Esophagus muscularis mucosa (tissue), 4 donors: ENCODE measurements at regions not wholly inside any gene's neighbourhood (a gene's known extent, or its start where the extent isn't known, plus 50 kb on each side); places are given as distances from the start of the nearest gene placed in this dataset.

Source experiments
- DNase-seq: peaks from one replicate; pipeline ENCODE4 v3.0.0-alpha.2; 2017; ENCODE audit errors: extremely low spot score
- H3K27ac ChIP-seq, 4 donors: fragments of 200-600 bp; sonication (generic); replicated peaks in 1 of 4; 1 replicate in 3 of 4; 2 replicates in 1 of 4; pipeline ENCODE4 v1.5.1; 2016 to 2019; ENCODE audit warnings: mild to moderate bottlenecking in 1 of 4
- H3K27me3 ChIP-seq, 4 donors: fragments of 200-600 bp; sonication (generic); one replicate each; pipeline versions ENCODE4 v1.5.1 to v1.6.0; 2016 to 2019
- H3K36me3 ChIP-seq, 4 donors: fragments of 200-600 bp; sonication (generic); one replicate each; pipeline ENCODE4 v1.5.1; 2016 to 2019
- H3K4me1 ChIP-seq, 4 donors: fragments of 200-600 bp; sonication (generic); one replicate each; pipeline ENCODE4 v1.5.1; 2016 to 2019
- H3K4me3 ChIP-seq, 4 donors: fragments of 200-600 bp; sonication (generic); 1 replicate in 2 of 4; 2 replicates in 2 of 4; pipeline ENCODE4 v1.5.1; 2016 to 2019; ENCODE audit warnings: mild to moderate bottlenecking in 4 of 4, moderate library complexity in 1 of 4
- H3K9me3 ChIP-seq, 4 donors: fragments of 200-600 bp; sonication (generic); 1 replicate in 3 of 4; 2 replicates in 1 of 4; pipeline ENCODE4 v1.5.1; 2016 to 2019
- EP300 ChIP-seq: sonication (generic); formaldehyde crosslinking; IDR thresholded peaks from one replicate; pipeline ENCODE4 v1.6.1; 2017; ENCODE audit warnings: antibody characterized with exemption
- POLR2A ChIP-seq: fragments of 450-650 bp; IDR thresholded peaks from one replicate; pipeline ENCODE4 v1.6.1; 2017; ENCODE audit warnings: antibody characterized with exemption, moderate library complexity, mild to moderate bottlenecking, low read depth
- POLR2AphosphoS5 ChIP-seq, 2 donors: sonication (generic); formaldehyde crosslinking; IDR thresholded peaks; one replicate each; pipeline ENCODE4 v1.6.1; 2017; ENCODE audit warnings: antibody characterized with exemption in 2 of 2
- WGBS: methylation state at CpG from one replicate; pipeline ENCODE4 v1.1.5; 2018; 5-methylcytosine and 5-hydroxymethylcytosine counted together
- intact Hi-C: fragments of 100-400 bp; cut with DNase I; formaldehyde crosslinking; loops from one replicate; pipeline ENCODE4 v1.15.1; 2023
- TF ChIP-seq, protein P1 (sequence below), 3 experiments: fragments of 200-600 bp in 2 of 3; fragments of 450-650 bp in 1 of 3; sonication (generic) in 2 of 3; IDR thresholded peaks; one replicate each; pipeline ENCODE4 v1.5.1; 2017 to 2019; ENCODE audit warnings: antibody characterized with exemption in 3 of 3, mild to moderate bottlenecking in 2 of 3, moderate library complexity in 1 of 3

DNA sequence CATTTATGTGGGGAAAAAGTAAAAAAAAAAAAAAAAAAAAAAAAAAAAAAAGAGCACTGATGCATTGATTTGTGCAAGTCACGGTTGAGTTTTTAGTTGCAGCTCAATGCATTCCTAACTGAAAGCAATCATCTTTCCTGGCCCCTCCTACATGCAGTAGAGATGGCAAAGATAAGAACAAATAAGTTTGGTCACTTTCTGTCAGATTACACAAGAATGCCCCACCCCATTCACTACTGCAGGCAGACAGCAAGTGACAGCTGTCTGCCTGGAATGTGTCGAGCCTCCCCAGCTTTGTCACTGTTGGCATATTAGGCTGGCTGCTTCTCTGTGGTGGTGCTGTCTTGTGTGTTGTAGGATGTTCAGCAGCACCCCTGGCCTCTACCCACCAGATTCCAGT lies 243.5 kb downstream of the FOXL1 start:
- Histone ChIP-seq H3K27ac (no peak overlapping the region), H3K27me3 (peaks cover 3 to 91% (median 13%) of the 10 kb centered on the region in 4 donors)
- intact Hi-C loops = no loop called here

DNA sequence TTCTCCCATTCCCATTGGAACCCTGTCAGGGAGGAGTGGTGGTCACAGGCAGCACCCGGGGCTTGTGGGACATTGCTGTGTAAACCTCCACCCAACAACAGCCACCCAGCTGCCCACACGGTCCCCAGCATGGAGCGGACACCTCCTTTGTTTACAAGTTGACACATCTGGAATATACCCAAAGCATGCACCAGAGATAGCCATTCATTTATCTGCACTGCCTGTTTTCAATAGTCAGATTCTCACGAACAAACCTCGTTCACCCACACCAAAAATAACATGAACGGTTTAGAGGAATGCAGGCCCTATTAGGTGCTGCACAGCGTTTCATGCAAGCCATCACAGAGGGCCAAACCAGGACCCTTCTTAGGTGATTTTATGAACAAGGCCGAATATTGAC lies 244.8 kb downstream of the FOXL1 start:
- intact Hi-C loops = no loop called here
- peaks cover 3 to 92% (median 13%) of the 10 kb centered on the region in 4 donors for H3K27me3 ChIP-seq
- TF ChIP-seq POLR2A (no peak), POLR2AphosphoS5 (IDR thresholded peaks at IDR 0.05) (no peak), EP300 (no peak)
- TF ChIP-seq, protein P1, sequence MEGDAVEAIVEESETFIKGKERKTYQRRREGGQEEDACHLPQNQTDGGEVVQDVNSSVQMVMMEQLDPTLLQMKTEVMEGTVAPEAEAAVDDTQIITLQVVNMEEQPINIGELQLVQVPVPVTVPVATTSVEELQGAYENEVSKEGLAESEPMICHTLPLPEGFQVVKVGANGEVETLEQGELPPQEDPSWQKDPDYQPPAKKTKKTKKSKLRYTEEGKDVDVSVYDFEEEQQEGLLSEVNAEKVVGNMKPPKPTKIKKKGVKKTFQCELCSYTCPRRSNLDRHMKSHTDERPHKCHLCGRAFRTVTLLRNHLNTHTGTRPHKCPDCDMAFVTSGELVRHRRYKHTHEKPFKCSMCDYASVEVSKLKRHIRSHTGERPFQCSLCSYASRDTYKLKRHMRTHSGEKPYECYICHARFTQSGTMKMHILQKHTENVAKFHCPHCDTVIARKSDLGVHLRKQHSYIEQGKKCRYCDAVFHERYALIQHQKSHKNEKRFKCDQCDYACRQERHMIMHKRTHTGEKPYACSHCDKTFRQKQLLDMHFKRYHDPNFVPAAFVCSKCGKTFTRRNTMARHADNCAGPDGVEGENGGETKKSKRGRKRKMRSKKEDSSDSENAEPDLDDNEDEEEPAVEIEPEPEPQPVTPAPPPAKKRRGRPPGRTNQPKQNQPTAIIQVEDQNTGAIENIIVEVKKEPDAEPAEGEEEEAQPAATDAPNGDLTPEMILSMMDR (IDR thresholded peaks at IDR 0.05) = no peak
- H3K9me3 ChIP-seq = no peaks in the 10 kb centered on the region
- H3K4me1 ChIP-seq = peaks cover 0 to 6% (median 0%) of the 10 kb centered on the region in 4 donors
- no peak overlapping the region for H3K4me3 ChIP-seq
- H3K27ac ChIP-seq = no peak overlapping the region
- 75% methylated on average over 8 of the region's 8 CpGs for WGBS
- no peaks in the 10 kb centered on the region for H3K36me3 ChIP-seq
- DNase-seq = no peak

More for the DNA sequence above, 243.5 kb downstream of the FOXL1 start:
- Histone ChIP-seq H3K9me3 (no peaks in the 10 kb centered on the region), H3K36me3 (no peaks in the 10 kb centered on the region), H3K4me3 (no peak overlapping the region), H3K4me1 (peaks cover 0 to 6% (median 0%) of the 10 kb centered on the region in 4 donors)
- TF ChIP-seq POLR2A = no peak
- TF ChIP-seq, protein P1 (IDR thresholded peaks at IDR 0.05) = no peak
- no peak for TF ChIP-seq EP300
- no peak for TF ChIP-seq POLR2AphosphoS5 (IDR thresholded peaks at IDR 0.05)
- DNase-seq = no peak
- WGBS = 98% methylated on average over 2 of the region's 2 CpGs

DNA sequence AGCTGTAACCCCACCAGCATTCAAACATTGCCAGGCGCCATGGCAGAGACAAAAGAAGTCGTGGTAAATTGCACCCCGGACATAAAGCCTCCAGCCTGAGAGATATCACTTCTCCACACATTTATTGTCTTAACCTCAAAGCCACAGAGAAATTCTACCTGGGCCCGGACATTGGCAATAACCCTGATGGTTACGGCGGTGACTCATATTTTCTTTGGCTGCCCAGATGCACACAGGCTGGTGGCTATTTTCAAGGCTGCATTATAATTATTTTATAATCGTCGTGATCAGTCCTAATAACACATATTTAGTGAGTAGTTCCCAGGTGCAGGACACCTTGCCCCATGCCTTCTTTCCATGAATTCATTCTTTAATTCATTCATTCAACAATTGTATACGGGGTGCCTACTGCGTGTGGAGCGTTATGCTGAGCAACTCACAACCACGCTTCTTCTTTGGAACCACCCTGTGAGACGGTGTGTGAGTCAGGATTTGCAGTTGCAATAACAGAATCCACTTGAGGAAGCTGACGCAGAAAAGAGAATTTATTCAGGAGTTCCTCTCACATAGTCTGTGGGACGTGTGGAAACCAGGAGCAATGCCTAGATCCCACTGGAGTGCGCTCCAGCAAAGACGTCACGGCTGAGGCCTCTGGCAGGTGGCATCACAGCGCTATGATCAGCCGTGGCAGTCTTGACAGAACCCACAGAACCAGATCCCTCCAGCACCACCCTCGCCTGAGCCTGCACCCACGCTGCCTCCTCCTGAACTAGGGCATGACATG lies 245.7 kb downstream of the FOXL1 start:
- Histone ChIP-seq H3K4me3 (no peak overlapping the region), H3K9me3 (no peaks in the 10 kb centered on the region), H3K36me3 (no peaks in the 10 kb centered on the region), H3K27ac (no peak overlapping the region), H3K4me1 (peaks cover 0 to 5% (median 0%) of the 10 kb centered on the region in 4 donors), H3K27me3 (peaks cover 0 to 92% (median 13%) of the 10 kb centered on the region in 4 donors)
- intact Hi-C loops = no loop called here
- TF ChIP-seq EP300 = no peak
- no peak for DNase-seq
- WGBS = 80% methylated on average over 22 of the region's 22 CpGs

DNA sequence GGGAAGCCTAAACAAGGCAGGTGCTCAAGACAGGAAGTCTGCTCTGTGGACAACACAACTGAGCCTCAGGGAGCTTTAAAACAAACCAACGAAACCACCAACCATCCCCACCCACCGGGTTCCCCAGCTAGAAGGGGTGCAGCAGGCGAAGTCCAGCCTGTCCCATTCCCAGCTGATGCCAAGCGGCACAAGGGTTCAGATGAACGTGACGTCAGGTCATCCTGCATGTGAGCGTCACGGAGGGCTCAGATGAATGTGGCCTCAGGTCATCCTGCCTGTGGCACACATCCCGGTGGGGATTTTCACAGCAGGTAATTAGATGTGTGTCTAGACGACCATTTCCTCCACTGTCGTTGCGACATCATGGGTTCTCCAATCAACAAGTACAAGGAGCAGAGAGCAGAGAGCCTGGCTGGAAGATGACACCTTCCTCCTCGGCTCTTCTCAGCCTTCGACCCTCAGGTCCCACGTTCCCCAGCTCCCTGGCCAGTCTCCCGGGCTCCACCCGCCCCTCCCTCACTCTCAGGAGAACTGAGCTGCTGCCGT lies 246.5 kb downstream of the FOXL1 start:
- intact Hi-C loops = no loop called here
- DNase-seq = no peak
- H3K4me3 ChIP-seq = no peak overlapping the region
- H3K4me1 ChIP-seq = peaks cover 0 to 3% (median 0%) of the 10 kb centered on the region in 4 donors
- 73% methylated on average over 9 of the region's 18 CpGs for WGBS
- no peaks in the 10 kb centered on the region for H3K36me3 ChIP-seq
- H3K27me3 ChIP-seq = peaks cover 0 to 92% (median 9%) of the 10 kb centered on the region in 4 donors
- TF ChIP-seq POLR2AphosphoS5 (IDR thresholded peaks at IDR 0.05) (no peak), POLR2A (no peak), EP300 (no peak)
- TF ChIP-seq, protein P1 (IDR thresholded peaks at IDR 0.05) = no peak
- H3K27ac ChIP-seq = no peak overlapping the region
- H3K9me3 ChIP-seq = no peaks in the 10 kb centered on the region

DNA sequence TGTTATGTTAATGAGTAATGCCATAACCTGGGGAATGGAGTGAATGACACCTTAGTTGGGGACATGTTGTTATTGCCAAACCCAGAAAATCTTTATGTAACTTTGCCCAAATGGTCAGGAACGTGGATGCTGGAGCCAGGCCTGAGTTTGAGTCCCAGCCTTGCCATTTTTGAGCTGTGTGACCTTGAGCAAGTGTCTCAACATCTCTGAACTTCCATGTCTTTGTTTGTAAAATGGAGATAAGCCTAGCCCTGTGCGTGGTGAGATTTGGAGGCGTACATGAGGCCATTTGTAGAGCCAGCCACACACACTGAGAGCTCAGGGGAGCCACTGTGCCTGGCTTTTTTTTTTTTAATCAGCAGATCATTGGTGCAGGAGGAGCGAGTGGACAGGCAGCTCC lies 247.3 kb downstream of the FOXL1 start:
- DNase-seq = no peak
- Histone ChIP-seq H3K4me1 (peaks cover 0 to 3% (median 0%) of the 10 kb centered on the region in 4 donors), H3K4me3 (no peak overlapping the region), H3K27ac (no peak overlapping the region), H3K36me3 (no peaks in the 10 kb centered on the region), H3K27me3 (peaks cover 0 to 92% (median 7%) of the 10 kb centered on the region in 4 donors), H3K9me3 (no peaks in the 10 kb centered on the region)
- TF ChIP-seq POLR2AphosphoS5 (IDR thresholded peaks at IDR 0.05) = no peak
- WGBS = 78% methylated on average over 4 of the region's 4 CpGs
- intact Hi-C loops = no loop called here
